T47D (cell line): ENCODE measurements at regions not wholly inside any gene's neighbourhood (a gene's known extent, or its start where the extent isn't known, plus 50 kb on each side); places are given as distances from the start of the nearest gene placed in this dataset.

Source experiments
- DNase-seq, 2 experiments: peaks; one replicate each; pipeline versions ENCODE4 v3.0.0 to v3.0.0-alpha.2; 2011 to 2012; ENCODE audit warnings: low read depth in 1 of 2, low spot score in 1 of 2
- JUND ChIP-seq: IDR thresholded peaks from 2 replicates; pipeline ENCODE4 v1.6.1; 2012; ENCODE audit warnings: low read depth
- in situ Hi-C: cut with HindIII; loops from 2 replicates; pipeline ENCODE4 v1.10.0; 2016; ENCODE audit warnings: low sequenced_read_pairs, low pct_unique_long_range_greater_than_20kb

DNA sequence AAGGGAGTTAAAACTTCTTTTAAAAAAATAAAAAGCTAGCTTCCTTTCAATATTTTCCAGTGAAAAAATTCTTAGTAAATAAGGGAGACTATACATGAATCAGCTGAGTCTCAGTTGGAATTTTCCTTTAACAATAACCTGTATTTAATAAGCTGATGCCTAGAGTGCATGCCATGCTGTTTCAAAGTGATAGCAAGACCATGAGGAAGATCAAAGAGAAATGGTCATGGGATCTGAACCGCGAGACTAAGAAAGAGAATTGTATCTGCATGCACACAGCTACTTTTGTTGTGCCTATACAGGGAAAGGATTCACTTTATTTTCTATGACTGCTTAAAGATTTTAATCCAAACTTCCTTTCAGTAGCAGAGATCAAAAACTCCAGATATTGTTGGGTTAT is 2217.0 kb downstream of the MAT2B start:
- in situ Hi-C loops = no loop called here
- no peak for DNase-seq
- TF ChIP-seq JUND = no peak

DNA sequence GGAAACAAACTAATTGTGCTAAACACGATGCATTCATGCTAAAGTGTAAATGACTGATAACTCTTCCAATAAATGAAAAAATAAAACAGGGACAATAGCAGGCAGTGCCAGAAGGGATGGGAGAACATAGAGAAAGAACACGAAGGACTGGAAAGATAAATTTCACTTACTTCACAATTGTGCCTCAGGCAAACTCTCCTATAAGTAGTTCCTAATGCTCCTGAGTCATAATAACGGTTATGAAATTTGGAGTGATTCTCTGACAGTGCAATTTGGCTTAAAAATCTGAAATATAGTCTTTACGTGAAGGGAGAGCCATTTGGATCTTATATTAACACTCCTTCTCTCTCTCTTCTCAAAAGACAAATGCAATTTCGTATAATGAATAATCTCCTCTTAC is 2218.5 kb downstream of the MAT2B start:
- DNase-seq = no peak
- no peak for TF ChIP-seq JUND
- in situ Hi-C loops = no loop called here

DNA sequence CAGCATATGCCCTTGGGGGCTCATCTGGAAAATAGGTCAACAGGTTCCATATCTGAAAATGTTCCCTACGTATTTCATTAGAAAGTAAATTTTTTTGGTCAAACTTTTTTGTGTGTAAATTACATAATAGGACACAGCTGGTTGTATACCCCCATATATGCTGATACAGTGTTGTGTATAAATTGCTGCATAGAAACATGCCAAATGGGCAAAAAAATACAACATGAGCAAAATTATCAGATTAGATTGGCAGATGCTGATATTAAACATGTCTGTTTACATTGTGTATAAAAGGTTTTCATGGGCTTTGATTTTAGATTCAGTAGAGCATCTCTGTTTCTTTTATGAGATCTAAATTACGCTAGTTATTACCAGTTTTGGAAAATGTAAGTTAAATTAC is 2223.0 kb downstream of the MAT2B start:
- TF ChIP-seq JUND = no peak
- in situ Hi-C loops = no loop called here
- DNase-seq = no peak

DNA sequence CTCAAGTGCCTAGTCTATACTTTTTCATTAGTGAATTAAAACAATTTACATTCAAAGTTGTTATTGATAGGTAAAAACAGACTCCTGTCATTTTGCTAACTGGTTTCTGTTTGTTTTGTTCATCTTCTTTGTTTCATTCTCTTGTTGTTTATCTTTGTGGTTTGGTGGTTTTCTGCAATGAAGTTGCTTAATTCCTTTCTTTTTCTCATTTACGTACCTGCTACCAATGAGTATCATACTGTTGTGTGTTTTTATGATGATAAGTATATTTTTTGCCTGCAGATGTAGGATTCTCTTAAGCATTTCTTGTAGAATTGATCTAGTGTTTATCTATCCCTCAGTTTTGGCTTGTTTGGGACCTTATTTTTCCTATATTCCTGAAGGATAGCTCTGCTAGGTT is 2230.0 kb downstream of the MAT2B start:
- DNase-seq = no peak
- in situ Hi-C loops = no loop called here
- TF ChIP-seq JUND = no peak

DNA sequence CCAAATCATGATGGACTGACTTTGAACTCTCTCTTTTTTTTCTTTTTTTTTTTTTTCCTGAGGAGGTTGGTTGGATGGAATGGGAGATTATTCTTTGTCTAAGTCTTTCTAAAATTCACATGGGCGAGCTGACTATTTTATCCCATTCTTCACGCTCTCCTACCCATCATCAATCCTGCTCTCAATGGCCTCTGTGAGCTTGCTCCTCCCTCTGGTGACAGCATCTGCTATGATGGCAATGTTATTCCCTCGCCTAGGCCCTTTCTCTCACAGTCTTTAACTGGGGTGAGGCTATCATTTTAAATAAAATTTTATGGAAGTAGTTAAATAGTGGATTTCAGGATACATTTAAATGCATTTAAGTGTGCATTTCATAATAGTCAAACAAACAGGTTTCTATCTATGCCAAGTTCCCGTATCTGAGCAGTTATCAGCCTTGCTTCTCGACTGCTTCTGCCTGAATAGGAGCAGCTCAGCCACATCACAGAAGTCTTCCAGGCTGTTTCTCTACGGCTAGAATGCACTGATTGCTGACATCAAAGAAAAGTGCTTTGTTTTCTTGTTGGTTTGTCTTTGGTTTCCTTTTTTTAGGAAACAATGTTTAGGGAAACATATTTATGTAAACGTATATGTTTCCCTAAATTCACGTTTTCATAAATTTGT is 2233.8 kb downstream of the MAT2B start:
- no peak for TF ChIP-seq JUND
- in situ Hi-C loops = no loop called here
- DNase-seq = no peak

- in situ Hi-C loops = no loop called here
- no peak for TF ChIP-seq JUND
Measured at GRCh38 chr5:165757791-165758190, 2252.4 kb downstream of the MAT2B start.

GRCh38 chr5:165775111-165775510 is 2269.7 kb downstream of the MAT2B start:
- no peak for DNase-seq
- in situ Hi-C loops = no loop called here
- no peak for TF ChIP-seq JUND

More at GRCh38 chr5:165757791-165758190, 2252.4 kb downstream of the MAT2B start:
- peak in 1 of 2 experiments; percentile 58 for DNase-seq

DNA sequence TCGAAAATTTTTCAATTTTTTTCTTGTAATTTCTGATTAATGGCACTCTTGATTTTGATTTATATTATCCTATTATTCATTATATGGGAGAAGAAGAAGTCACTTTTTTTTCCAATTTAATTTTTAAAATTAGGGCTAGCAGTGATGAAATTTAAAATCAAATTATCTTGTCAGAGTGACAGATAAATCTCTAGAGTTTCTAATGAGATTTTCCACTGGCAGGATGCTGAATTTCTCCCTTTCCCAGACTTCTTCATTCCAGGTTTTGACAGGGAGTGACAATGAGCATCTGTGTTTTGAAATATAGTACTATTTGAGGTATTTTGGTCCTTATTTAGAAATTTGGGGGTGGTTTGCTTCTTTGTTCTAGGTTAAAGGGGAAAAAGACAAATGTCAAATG is 2274.1 kb downstream of the MAT2B start:
- in situ Hi-C loops = no loop called here
- no peak for DNase-seq
- TF ChIP-seq JUND = no peak

DNA sequence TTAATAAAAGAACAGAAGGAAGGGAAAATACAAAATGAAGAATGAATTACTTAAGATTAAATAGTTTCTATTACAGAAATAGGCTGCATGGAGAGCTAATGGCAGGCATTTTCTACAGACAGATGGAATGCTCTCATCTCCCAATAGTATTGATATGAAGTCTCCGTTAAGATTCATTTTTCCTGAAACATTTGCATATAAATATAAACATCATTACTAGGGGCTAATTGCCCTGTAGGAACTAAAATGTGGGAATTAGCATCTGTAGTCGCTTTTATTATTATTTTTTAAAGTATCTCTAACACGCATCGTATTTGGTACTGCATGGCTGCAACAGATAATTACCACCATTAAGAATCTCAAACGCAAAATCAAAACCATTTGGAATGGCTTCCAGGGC is 2275.5 kb downstream of the MAT2B start:
- DNase-seq = no peak
- in situ Hi-C loops = no loop called here
- TF ChIP-seq JUND = no peak

- DNase-seq = no peak
- TF ChIP-seq JUND = no peak
- in situ Hi-C loops = no loop called here
Measured at GRCh38 chr5:165781738-165782137, 2276.3 kb downstream of the MAT2B start.

DNA sequence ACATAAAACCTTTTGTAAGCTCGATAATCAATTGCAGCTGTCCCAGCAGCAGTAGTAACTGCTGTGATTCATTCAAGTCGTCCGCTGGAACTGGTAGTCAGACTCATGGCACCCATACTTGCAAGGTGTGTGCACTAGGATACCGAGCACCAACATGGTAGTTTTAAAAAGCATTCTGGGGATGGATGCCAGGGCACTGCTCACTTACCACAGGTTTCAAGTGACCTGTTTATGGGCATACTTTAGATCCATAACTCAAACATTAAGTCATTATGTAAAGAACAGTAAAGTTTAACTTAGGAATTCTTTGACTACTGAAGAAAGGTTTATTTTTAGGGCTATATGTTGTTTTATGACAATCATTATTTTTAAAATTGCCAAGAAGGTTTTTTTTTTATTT is 2277.6 kb downstream of the MAT2B start:
- peak; percentile 38 to 92 for DNase-seq
- in situ Hi-C loops = no loop called here
- TF ChIP-seq JUND = peak; percentile 89

- TF ChIP-seq JUND = peak; percentile 53
- in situ Hi-C loops = no loop called here
Measured at GRCh38 chr5:165786073-165786472, 2280.7 kb downstream of the MAT2B start.

DNA sequence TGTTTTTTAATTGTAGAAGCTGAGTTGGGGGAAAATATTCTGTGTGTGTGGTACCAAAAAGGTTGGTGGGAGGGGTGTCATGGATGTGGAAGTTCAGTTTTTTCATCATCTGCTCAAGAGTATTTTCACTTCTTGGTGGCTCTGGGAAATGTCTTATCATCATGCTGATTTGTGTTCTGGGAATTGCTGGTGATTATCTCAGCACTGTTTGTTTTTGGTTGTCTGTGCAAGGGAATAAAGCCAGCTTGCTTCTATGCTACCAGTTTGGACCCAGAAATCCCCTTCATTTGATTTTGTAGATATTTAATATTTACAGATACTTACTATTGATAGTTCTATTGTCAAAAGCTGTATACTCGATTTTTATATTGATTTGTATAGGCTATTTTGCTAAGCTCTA is 2289.7 kb downstream of the MAT2B start:
- TF ChIP-seq JUND = no peak
- no peak for DNase-seq
- in situ Hi-C loops = no loop called here

More at GRCh38 chr5:165786073-165786472, 2280.7 kb downstream of the MAT2B start:
- DNase-seq = peak in 1 of 2 experiments; percentile 62

DNA sequence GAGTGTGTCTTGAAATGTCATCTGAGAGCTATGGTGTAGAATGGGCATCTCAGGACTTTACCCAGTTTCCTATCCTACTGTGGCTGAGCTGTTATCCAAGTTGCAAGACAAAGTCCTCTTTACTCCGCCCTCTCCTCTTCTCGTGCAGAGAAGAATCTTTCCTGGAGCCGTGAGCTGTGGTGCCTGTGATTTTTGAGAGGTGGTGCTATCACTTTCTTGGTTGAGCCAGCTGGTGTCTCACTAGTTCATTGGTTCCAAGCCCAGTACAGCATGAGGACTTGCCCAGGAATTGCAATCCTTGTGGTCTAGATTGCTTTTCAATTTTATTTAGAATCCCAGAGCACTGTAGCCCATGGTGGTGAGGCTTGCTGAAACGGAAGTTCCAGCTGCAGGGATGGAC is 2300.3 kb downstream of the MAT2B start:
- no peak for TF ChIP-seq JUND
- DNase-seq = peak in 1 of 2 experiments; percentile 73
- in situ Hi-C loops = no loop called here
